GM12865 (cell line): ENCODE measurements at regions not wholly inside any gene's neighbourhood (a gene's known extent, or its start where the extent isn't known, plus 50 kb on each side); places are given as distances from the start of the nearest gene placed in this dataset.
"Not testable (repeated sequence)": the region's sequence is repeated elsewhere in the genome, so short reads cannot be mapped to it uniquely, and the experiment has no call there.

Experiments used
- DNase-seq: peaks from one replicate; pipeline ENCODE4 v3.0.0; 2010; ENCODE audit warnings: low read depth
- H3K4me3 ChIP-seq: 2 replicates; pipeline ENCODE4 v1.5.1; 2011; ENCODE audit warnings: mild to moderate bottlenecking, low read depth, low read length, control low read depth
- CTCF ChIP-seq: IDR thresholded peaks from 2 replicates; pipeline ENCODE4 v1.5.1; 2011; ENCODE audit warnings: low read length, control low read depth, low read depth, inconsistent platforms; ENCODE audit not compliant: insufficient read depth; ENCODE audit errors: missing control alignments

GRCh38 chr13:47687577-47687976 is 313.5 kb downstream of the SUCLA2 start:
- no peak for TF ChIP-seq CTCF
- no peak for DNase-seq
- H3K4me3 ChIP-seq: no peak overlapping the region

- DNase-seq, H3K4me3 ChIP-seq: not testable (repeated sequence)
Measured at GRCh38 chr13:47685156-47685555, 315.9 kb downstream of the SUCLA2 start.

GRCh38 chr13:47680748-47681147 is 320.3 kb downstream of the SUCLA2 start:
- no peak for DNase-seq

GRCh38 chr13:47679401-47679800 is 321.7 kb downstream of the SUCLA2 start:
- H3K4me3 ChIP-seq: no peak overlapping the region
- no peak for DNase-seq
- no peak for TF ChIP-seq CTCF

More at GRCh38 chr13:47680748-47681147, 320.3 kb downstream of the SUCLA2 start:
- no peak overlapping the region for H3K4me3 ChIP-seq
- no peak for TF ChIP-seq CTCF

GRCh38 chr13:47678201-47678968 is 322.7 kb downstream of the SUCLA2 start:
- DNase-seq: no peak
- TF ChIP-seq CTCF: no peak
- H3K4me3 ChIP-seq: no peak overlapping the region

- no peak for DNase-seq
- no peak for TF ChIP-seq CTCF
Measured at GRCh38 chr13:47675871-47676270, 325.2 kb downstream of the SUCLA2 start.

GRCh38 chr13:47673009-47673850 is 327.8 kb downstream of the SUCLA2 start:
- no peak for TF ChIP-seq CTCF
- no peak for DNase-seq
- H3K4me3 ChIP-seq: no peak overlapping the region

More at GRCh38 chr13:47675871-47676270, 325.2 kb downstream of the SUCLA2 start:
- H3K4me3 ChIP-seq: no peak overlapping the region
